H9 (cell line): ENCODE measurements at regions not wholly inside any gene's neighbourhood (a gene's known extent, or its start where the extent isn't known, plus 50 kb on each side); places are given as distances from the start of the nearest gene placed in this dataset.
A peak's percentile ranks its signal among the peaks of the same experiment; 100 is the strongest.

Experiments
- DNase-seq: peaks from one replicate; pipeline ENCODE4 v3.0.0-alpha.2; 2017
- H2AFZ ChIP-seq: one replicate; pipeline ENCODE4 v1.6.1; 2013; ENCODE audit warnings: mild to moderate bottlenecking, low read length, control low read depth, moderate library complexity
- H2AK5ac ChIP-seq: 2 replicates; pipeline ENCODE4 v1.6.1; 2013; ENCODE audit warnings: low read length, control low read depth, mixed read lengths; ENCODE audit not compliant: insufficient read length
- H2BK120ac ChIP-seq: one replicate; pipeline ENCODE4 v1.6.1; 2013; ENCODE audit warnings: low read depth, mild to moderate bottlenecking, low read length, control low read depth, inconsistent platforms; ENCODE audit not compliant: poor library complexity, severe bottlenecking
- H2BK12ac ChIP-seq: 2 replicates; pipeline ENCODE4 v1.6.1; 2013; ENCODE audit warnings: low read length, control low read depth, mixed read lengths, low read depth; ENCODE audit not compliant: insufficient read length
- H2BK15ac ChIP-seq: 2 replicates; pipeline ENCODE4 v1.6.1; 2013; ENCODE audit warnings: low read depth, low read length, control low read depth
- H2BK20ac ChIP-seq: one replicate; pipeline ENCODE4 v1.6.1; 2013; ENCODE audit warnings: low read depth, mild to moderate bottlenecking, low read length, control low read depth, inconsistent platforms; ENCODE audit not compliant: poor library complexity, severe bottlenecking
- H2BK5ac ChIP-seq: 2 replicates; pipeline ENCODE4 v1.6.1; 2013; ENCODE audit warnings: low read length, control low read depth, mixed read lengths; ENCODE audit not compliant: insufficient read length
- H3K14ac ChIP-seq: 2 replicates; pipeline ENCODE4 v1.6.1; 2013; ENCODE audit warnings: low read length, control low read depth; ENCODE audit not compliant: insufficient read depth
- H3K18ac ChIP-seq: 2 replicates; pipeline ENCODE4 v1.6.1; 2013; ENCODE audit warnings: low read depth, mild to moderate bottlenecking, mixed read lengths, low read length, control low read depth; ENCODE audit not compliant: insufficient read length
- H3K23ac ChIP-seq: 2 replicates; pipeline ENCODE4 v1.6.1; 2013; ENCODE audit warnings: low read length, control low read depth, mixed read lengths, low read depth; ENCODE audit not compliant: insufficient read length
- H3K23me2 ChIP-seq: 2 replicates; pipeline ENCODE4 v1.6.1; 2013; ENCODE audit warnings: low read depth, mild to moderate bottlenecking, mixed read lengths, low read length, control low read depth; ENCODE audit not compliant: insufficient read length, poor library complexity, severe bottlenecking
- H3K27ac ChIP-seq: 2 replicates; pipeline ENCODE4 v1.5.1; 2013; ENCODE audit warnings: low read length, control low read depth, mixed read lengths, low read depth; ENCODE audit not compliant: insufficient read length
- H3K27me3 ChIP-seq: 2 replicates; pipeline ENCODE4 v1.6.1; 2013; ENCODE audit warnings: low read length, control low read depth, inconsistent platforms; ENCODE audit not compliant: insufficient read depth
- H3K4ac ChIP-seq: 2 replicates; pipeline ENCODE4 v1.6.1; 2013; ENCODE audit warnings: low read depth, mild to moderate bottlenecking, control low read depth, inconsistent platforms, low read length, moderate library complexity
- H3K4me1 ChIP-seq: 2 replicates; pipeline ENCODE4 v1.6.1; 2013; ENCODE audit warnings: low read length, control low read depth, inconsistent platforms; ENCODE audit not compliant: insufficient read depth
- H3K4me2 ChIP-seq: 2 replicates; pipeline ENCODE4 v1.6.1; 2013; ENCODE audit warnings: low read length, control low read depth, mixed read lengths; ENCODE audit not compliant: insufficient read length, insufficient read depth
- H3K56ac ChIP-seq: 2 replicates; pipeline ENCODE4 v1.6.1; 2013; ENCODE audit warnings: low read depth, mild to moderate bottlenecking, mixed read lengths, low read length, control low read depth; ENCODE audit not compliant: insufficient read length
- H3K79me1 ChIP-seq: 2 replicates; pipeline ENCODE4 v1.6.1; 2013; ENCODE audit warnings: low read depth, mild to moderate bottlenecking, moderate library complexity, low read length, control low read depth, inconsistent platforms; ENCODE audit not compliant: insufficient read depth, poor library complexity, severe bottlenecking
- H3K79me2 ChIP-seq: 2 replicates; pipeline ENCODE4 v1.6.1; 2013; ENCODE audit warnings: low read length, control low read depth, inconsistent platforms; ENCODE audit not compliant: insufficient read depth
- H3K9ac ChIP-seq: 2 replicates; pipeline ENCODE4 v1.6.1; 2013; ENCODE audit warnings: low read length, control low read depth, mixed read lengths; ENCODE audit not compliant: insufficient read length; ENCODE audit errors: extremely low read depth
- H3K9me3 ChIP-seq: one replicate; pipeline ENCODE4 v1.6.1; 2013; ENCODE audit warnings: low read depth, low read length, inconsistent platforms; ENCODE audit not compliant: control insufficient read depth
- H3T11ph ChIP-seq: one replicate; pipeline ENCODE4 v1.6.1; 2013; ENCODE audit warnings: mild to moderate bottlenecking, low read length, control low read depth, inconsistent platforms
- H4K20me1 ChIP-seq: one replicate; pipeline ENCODE4 v1.6.1; 2013; ENCODE audit not compliant: control insufficient read depth, insufficient read length, insufficient read depth
- H4K5ac ChIP-seq: 2 replicates; pipeline ENCODE4 v1.6.1; 2013; ENCODE audit warnings: low read depth, mild to moderate bottlenecking, mixed read lengths, low read length, control low read depth; ENCODE audit not compliant: insufficient read length
- H4K8ac ChIP-seq: replicated peaks from 2 replicates; pipeline ENCODE4 v1.6.1; 2013; ENCODE audit warnings: low read length, control low read depth, mixed read lengths, low read depth; ENCODE audit not compliant: insufficient read length
- H4K91ac ChIP-seq: 2 replicates; pipeline ENCODE4 v1.6.1; 2013; ENCODE audit warnings: low read depth, mild to moderate bottlenecking, moderate library complexity, mixed read lengths, low read length, control low read depth; ENCODE audit not compliant: insufficient read length
- H3K27ac Mint-ChIP-seq, 3 experiments: 2 replicates in 2 of 3; 3 replicates in 1 of 3; pipeline ENCODE4 v1.8.0; 2020 to 2021; ENCODE audit warnings: mixed read lengths in 3 of 3, mild to moderate bottlenecking in 1 of 3, moderate library complexity in 1 of 3
- H3K27me3 Mint-ChIP-seq: 2 replicates; pipeline ENCODE4 v1.8.0; 2021; ENCODE audit warnings: low read depth, mild to moderate bottlenecking, moderate library complexity, mixed read lengths
- H3K36me3 Mint-ChIP-seq, 3 experiments: 2 replicates in 2 of 3; 3 replicates in 1 of 3; pipeline ENCODE4 v1.8.0; 2020 to 2021; ENCODE audit warnings: low read depth in 3 of 3, mixed read lengths in 3 of 3; ENCODE audit not compliant: insufficient read depth in 1 of 3
- H3K4me1 Mint-ChIP-seq, 2 experiments: 2 replicates each; pipeline ENCODE4 v1.8.0; 2020; ENCODE audit warnings: mixed read lengths in 2 of 2
- H3K4me3 Mint-ChIP-seq, 2 experiments: 2 replicates in 1 of 2; 3 replicates in 1 of 2; pipeline ENCODE4 v1.8.0; 2020 to 2021; ENCODE audit warnings: mild to moderate bottlenecking in 2 of 2, mixed read lengths in 2 of 2, moderate library complexity in 1 of 2
- H3K9me3 Mint-ChIP-seq, 2 experiments: 2 replicates in 1 of 2; 3 replicates in 1 of 2; pipeline ENCODE4 v1.8.0; 2020; ENCODE audit warnings: mild to moderate bottlenecking in 2 of 2, mixed read lengths in 2 of 2, moderate library complexity in 1 of 2
- WGBS: extraction: QIAGEN DNeasy Blood & Tissue Kit; methylation state at CpG from one replicate; pipeline ENCODE4 v1.1.7; 2013; ENCODE audit warnings: missing lambda C conversion rate, low lambda C conversion rate, mixed read lengths; ENCODE audit not compliant: insufficient read length; ENCODE audit errors: extremely low coverage; 5-methylcytosine and 5-hydroxymethylcytosine counted together
- TF ChIP-seq, protein P1 (sequence below): fragments of 200-600 bp; sonication (generic); conservative IDR thresholded peaks from 3 replicates; pipeline ENCODE4 v1.8.0; 2021; ENCODE audit warnings: antibody characterized with exemption, mild to moderate bottlenecking

DNA sequence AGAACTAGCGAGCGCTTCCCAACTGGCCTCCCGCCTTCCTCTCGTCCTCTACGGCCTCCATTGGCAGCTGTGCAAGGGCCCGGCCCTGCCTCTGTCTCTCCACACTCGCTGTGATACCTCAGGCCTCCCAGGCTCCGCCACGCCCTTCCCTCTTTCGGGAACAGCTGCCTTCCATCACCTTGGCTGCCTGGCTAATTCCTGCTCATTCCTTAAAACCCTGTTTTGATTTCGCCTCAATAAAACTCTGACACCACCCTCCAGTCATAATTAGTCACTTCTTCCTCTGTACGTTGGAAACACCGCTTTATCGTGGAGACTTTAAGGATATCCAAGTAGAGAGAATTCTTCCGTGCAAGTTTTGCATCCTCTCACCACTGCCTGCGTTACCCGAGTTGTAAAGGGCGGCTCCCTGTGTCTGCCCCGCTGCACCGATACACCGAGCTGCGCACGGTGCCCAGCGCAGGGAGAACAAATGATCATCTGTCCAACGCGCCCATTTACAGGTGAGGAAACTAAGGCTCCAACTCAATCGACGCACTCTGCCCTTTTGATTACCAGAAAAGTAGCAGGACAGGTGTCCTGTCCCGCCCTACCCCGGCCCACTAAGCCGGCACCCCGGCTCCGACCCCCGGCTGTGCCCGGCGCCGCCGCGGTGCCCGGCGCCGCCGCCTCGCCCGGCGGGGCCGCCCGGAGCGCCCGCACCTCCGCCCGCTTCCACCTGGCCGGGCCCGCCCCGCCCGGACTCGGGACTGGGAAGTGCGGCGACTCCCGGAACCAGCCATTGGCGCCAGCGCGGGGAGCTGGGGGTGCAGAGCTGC lies 139.7 kb downstream of the SEC14L1 start:
- Histone ChIP-seq H2BK20ac (no peak overlapping the region), H2BK5ac (no peak overlapping the region), H3T11ph (no peak overlapping the region), H3K23ac (no peak overlapping the region), H3K23me2 (peaks cover 21% of the 10 kb centered on the region), H3K79me1 (no peaks in the 10 kb centered on the region), H3K9ac (no peak overlapping the region), H3K79me2 (peaks cover 4% of the 10 kb centered on the region; the same call in 1 of the 2 replicates), H3K56ac (no peak overlapping the region), H4K91ac (no peak overlapping the region), H2AFZ (no peak overlapping the region), H3K14ac (no peak overlapping the region), H4K20me1 (no peaks in the 10 kb centered on the region), H3K9me3 (no peaks in the 10 kb centered on the region), H2BK120ac (no peak overlapping the region), H3K27ac (no peak overlapping the region), H3K27me3 (peaks cover 3% of the 10 kb centered on the region; the same call in 1 of the 2 replicates), H2AK5ac (no peak overlapping the region), H3K4me1 (no peaks in the 10 kb centered on the region; the same call in 1 of the 2 replicates), H2BK15ac (no peak overlapping the region), H4K8ac (no peak overlapping the region), H4K5ac (no peak overlapping the region), H3K4me2 (peak overlapping the region; percentile 87), H3K4ac (no peak overlapping the region), H3K18ac (no peak overlapping the region), H2BK12ac (no peak overlapping the region)
- no peaks in the 10 kb centered on the region; a peak in 1 of 5 replicates for H3K9me3 Mint-ChIP-seq
- H3K4me1 Mint-ChIP-seq, result peaks cover 31 to 33% of the 10 kb centered on the region in 2 experiments
- TF ChIP-seq, protein P1, sequence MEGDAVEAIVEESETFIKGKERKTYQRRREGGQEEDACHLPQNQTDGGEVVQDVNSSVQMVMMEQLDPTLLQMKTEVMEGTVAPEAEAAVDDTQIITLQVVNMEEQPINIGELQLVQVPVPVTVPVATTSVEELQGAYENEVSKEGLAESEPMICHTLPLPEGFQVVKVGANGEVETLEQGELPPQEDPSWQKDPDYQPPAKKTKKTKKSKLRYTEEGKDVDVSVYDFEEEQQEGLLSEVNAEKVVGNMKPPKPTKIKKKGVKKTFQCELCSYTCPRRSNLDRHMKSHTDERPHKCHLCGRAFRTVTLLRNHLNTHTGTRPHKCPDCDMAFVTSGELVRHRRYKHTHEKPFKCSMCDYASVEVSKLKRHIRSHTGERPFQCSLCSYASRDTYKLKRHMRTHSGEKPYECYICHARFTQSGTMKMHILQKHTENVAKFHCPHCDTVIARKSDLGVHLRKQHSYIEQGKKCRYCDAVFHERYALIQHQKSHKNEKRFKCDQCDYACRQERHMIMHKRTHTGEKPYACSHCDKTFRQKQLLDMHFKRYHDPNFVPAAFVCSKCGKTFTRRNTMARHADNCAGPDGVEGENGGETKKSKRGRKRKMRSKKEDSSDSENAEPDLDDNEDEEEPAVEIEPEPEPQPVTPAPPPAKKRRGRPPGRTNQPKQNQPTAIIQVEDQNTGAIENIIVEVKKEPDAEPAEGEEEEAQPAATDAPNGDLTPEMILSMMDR, result no peak
- H3K27me3 Mint-ChIP-seq, result peaks cover 33% of the 10 kb centered on the region
- peak overlapping the region in 2 of 3 experiments; percentile 19 to 37; a peak in 2 of 7 replicates for H3K27ac Mint-ChIP-seq
- WGBS, result no CpG with 5 or more reads among the region's 63 CpGs
- peak; percentile 66 for DNase-seq
- peak overlapping the region; percentile 70 to 84 for H3K4me3 Mint-ChIP-seq
- H3K36me3 Mint-ChIP-seq, result peaks cover 0 to 10% (median 7%) of the 10 kb centered on the region in 3 experiments; a peak in 5 of 7 replicates
